BJ (cell line): ENCODE measurements at regions not wholly inside any gene's neighbourhood (a gene's known extent, or its start where the extent isn't known, plus 50 kb on each side); places are given as distances from the start of the nearest gene placed in this dataset.
"Not testable (repeated sequence)": the region's sequence is repeated elsewhere in the genome, so short reads cannot be mapped to it uniquely, and the experiment has no call there.

Experiments
- CTCF ChIA-PET: fragments of 350-600 bp; formaldehyde crosslinking; extraction: SDS; loops from one replicate; lab custom pipeline; 2021; ENCODE audit warnings: antibody characterized with exemption, inconsistent platforms; lab: Yijun Ruan, JAX
- POLR2A ChIA-PET: fragments of 300-600 bp; sonication (Branson Sonifier 250); formaldehyde crosslinking; extraction: SDS; loops from one replicate; lab custom pipeline; 2021; ENCODE audit warnings: antibody characterized with exemption; lab: Charles Lee
- DNase-seq: peaks from one replicate; pipeline ENCODE4 v3.0.0-alpha.2; 2011; ENCODE audit warnings: low read depth
- H3K27me3 ChIP-seq: 2 replicates; pipeline ENCODE4 v1.6.0; 2011; ENCODE audit warnings: low read length; ENCODE audit not compliant: control insufficient read depth, insufficient read depth
- H3K36me3 ChIP-seq: 2 replicates; pipeline ENCODE4 v1.5.1; 2011; ENCODE audit warnings: low read length; ENCODE audit not compliant: control insufficient read depth, insufficient read depth
- H3K4me3 ChIP-seq: 2 replicates; pipeline ENCODE4 v1.5.1; 2011; ENCODE audit warnings: low read depth, mild to moderate bottlenecking, control low read depth, low read length
- CTCF ChIP-seq: IDR thresholded peaks from 2 replicates; pipeline ENCODE4 v1.5.1; 2011; ENCODE audit warnings: low read depth, mild to moderate bottlenecking, control low read depth, inconsistent platforms, low read length, moderate library complexity; ENCODE audit not compliant: insufficient read depth

- CTCF ChIA-PET: no interaction called here
- no peak for TF ChIP-seq CTCF
- DNase-seq: no peak
- Histone ChIP-seq H3K4me3 (no peak overlapping the region), H3K27me3 (no peaks in the 10 kb centered on the region), H3K36me3 (no peaks in the 10 kb centered on the region)
- POLR2A ChIA-PET: no interaction called here
Measured at GRCh38 chr6:82553863-82554531, 190.4 kb downstream of the TPBG start.

- Histone ChIP-seq H3K27me3 (no peaks in the 10 kb centered on the region), H3K4me3 (no peak overlapping the region), H3K36me3 (no peaks in the 10 kb centered on the region)
- CTCF ChIA-PET: no interaction called here
- TF ChIP-seq CTCF: no peak
- POLR2A ChIA-PET: no interaction called here
- DNase-seq: no peak
Measured at GRCh38 chr6:82554666-82555065, 191.0 kb downstream of the TPBG start.

- Histone ChIP-seq H3K36me3 (no peaks in the 10 kb centered on the region), H3K4me3 (no peak overlapping the region), H3K27me3 (no peaks in the 10 kb centered on the region)
- CTCF ChIA-PET: interaction anchor here (0.8 kb wide), 1 partner anchor 74 kb away, joined by 3 read pairs; no protein-coding TSS in a partner anchor
- POLR2A ChIA-PET: no interaction called here
- no peak for DNase-seq
- TF ChIP-seq CTCF: no peak
Measured at GRCh38 chr6:82555801-82556200, 192.2 kb downstream of the TPBG start.

- H3K4me3 ChIP-seq, DNase-seq, H3K36me3 ChIP-seq, CTCF ChIA-PET, POLR2A ChIA-PET, H3K27me3 ChIP-seq: not testable (repeated sequence)
Measured at GRCh38 chr6:82558531-82558930, 194.9 kb downstream of the TPBG start.

- DNase-seq: no peak
- Histone ChIP-seq H3K36me3 (no peaks in the 10 kb centered on the region), H3K4me3 (no peak overlapping the region), H3K27me3 (peaks cover 1% of the 10 kb centered on the region; the same call in 1 of the 2 replicates)
- ChIA-PET CTCF (no interaction called here), POLR2A (no interaction called here)
- no peak for TF ChIP-seq CTCF
Measured at GRCh38 chr6:82567621-82568020, 204.0 kb downstream of the TPBG start.
